Naive thymus-derived CD4-positive, alpha-beta T cell (primary cell): ENCODE measurements at regions not wholly inside any gene's neighbourhood (a gene's known extent, or its start where the extent isn't known, plus 50 kb on each side); places are given as distances from the start of the nearest gene placed in this dataset.
A peak's percentile ranks its signal among the peaks of the same experiment; 100 is the strongest.
"Not testable (repeated sequence)": the region's sequence is repeated elsewhere in the genome, so short reads cannot be mapped to it uniquely, and the experiment has no call there.

Source experiments
- ATAC-seq: fragments of 150-1000 bp; cut with Tn5 transposase; 2 replicates; pipeline ENCODE4 v1.10.0; 2021; ENCODE audit warnings: mild to moderate bottlenecking, moderate library complexity
- CTCF ChIA-PET: fragments of 350-600 bp; sonication (Branson Sonifier 250); formaldehyde crosslinking; loops from one replicate; lab custom pipeline; 2021; ENCODE audit warnings: antibody characterized with exemption; lab: Charles Lee
- POLR2A ChIA-PET: fragments of 350-600 bp; sonication (Branson Sonifier 250); formaldehyde crosslinking; loops from one replicate; lab custom pipeline; 2021; ENCODE audit warnings: antibody characterized with exemption, inconsistent platforms; lab: Charles Lee
- DNase-seq, 9 donors: peaks; one replicate each; pipeline versions ENCODE4 v3.0.0 to v3.0.0-alpha.2; 2020 to 2022; ENCODE audit warnings: mixed read lengths in 1 of 9
- H3K27ac ChIP-seq: one replicate; pipeline ENCODE4 v1.7.0; 2013; ENCODE audit warnings: mild to moderate bottlenecking, low read depth, low read length, moderate library complexity
- H3K27me3 ChIP-seq, 2 donors: one replicate each; pipeline ENCODE4 v1.7.0; 2013; ENCODE audit warnings: low read length in 2 of 2, mild to moderate bottlenecking in 2 of 2, moderate library complexity in 2 of 2; ENCODE audit not compliant: control insufficient read depth in 2 of 2, insufficient read depth in 2 of 2
- H3K36me3 ChIP-seq, 3 experiments: 1 replicate in 2 of 3; 2 replicates in 1 of 3; pipeline ENCODE4 v1.7.0; 2013; ENCODE audit warnings: low read length in 3 of 3, mild to moderate bottlenecking in 3 of 3, moderate library complexity in 1 of 3; ENCODE audit not compliant: insufficient read depth in 3 of 3, control insufficient read depth in 2 of 3
- H3K4me1 ChIP-seq, 2 donors: one replicate each; pipeline ENCODE4 v1.7.0; 2013; ENCODE audit warnings: low read length in 2 of 2, mild to moderate bottlenecking in 2 of 2, moderate library complexity in 1 of 2; ENCODE audit not compliant: control insufficient read depth in 2 of 2, insufficient read depth in 2 of 2
- H3K4me3 ChIP-seq: 2 replicates; pipeline ENCODE4 v1.7.0; 2013; ENCODE audit warnings: mild to moderate bottlenecking, low read length
- H3K9me3 ChIP-seq, 3 experiments: 1 replicate in 2 of 3; 2 replicates in 1 of 3; pipeline ENCODE4 v1.7.0; 2013; ENCODE audit warnings: low read length in 3 of 3; ENCODE audit not compliant: control insufficient read depth in 2 of 3
- H3K27ac Mint-ChIP-seq, 9 donors: one replicate each; pipeline ENCODE4 v1.8.0; 2020 to 2022; ENCODE audit warnings: mixed read lengths in 9 of 9, mild to moderate bottlenecking in 8 of 9, moderate library complexity in 5 of 9, inconsistent platforms in 2 of 9
- H3K27me3 Mint-ChIP-seq, 5 donors: one replicate each; pipeline ENCODE4 v1.8.0; 2021 to 2022; ENCODE audit warnings: mixed read lengths in 5 of 5, mild to moderate bottlenecking in 1 of 5
- H3K36me3 Mint-ChIP-seq, 5 donors: one replicate each; pipeline ENCODE4 v1.8.0; 2020 to 2022; ENCODE audit warnings: mixed read lengths in 5 of 5, mild to moderate bottlenecking in 3 of 5, inconsistent platforms in 1 of 5
- H3K4me1 Mint-ChIP-seq, 7 donors: one replicate each; pipeline ENCODE4 v1.8.0; 2020 to 2022; ENCODE audit warnings: mixed read lengths in 7 of 7, mild to moderate bottlenecking in 3 of 7, inconsistent platforms in 1 of 7
- H3K4me3 Mint-ChIP-seq, 10 donors: one replicate each; pipeline ENCODE4 v1.8.0; 2020 to 2022; ENCODE audit warnings: mild to moderate bottlenecking in 10 of 10, mixed read lengths in 10 of 10, moderate library complexity in 6 of 10, inconsistent platforms in 2 of 10
- H3K9me3 Mint-ChIP-seq, 11 donors: one replicate each; pipeline ENCODE4 v1.8.0; 2020 to 2022; ENCODE audit warnings: mixed read lengths in 11 of 11, mild to moderate bottlenecking in 4 of 11, inconsistent platforms in 1 of 11, moderate library complexity in 1 of 11
- intact Hi-C, 2 donors: fragments of 100-400 bp; cut with micrococcal nuclease; formaldehyde crosslinking; loops; one replicate each; pipeline ENCODE4 v1.15.1; 2023

DNA sequence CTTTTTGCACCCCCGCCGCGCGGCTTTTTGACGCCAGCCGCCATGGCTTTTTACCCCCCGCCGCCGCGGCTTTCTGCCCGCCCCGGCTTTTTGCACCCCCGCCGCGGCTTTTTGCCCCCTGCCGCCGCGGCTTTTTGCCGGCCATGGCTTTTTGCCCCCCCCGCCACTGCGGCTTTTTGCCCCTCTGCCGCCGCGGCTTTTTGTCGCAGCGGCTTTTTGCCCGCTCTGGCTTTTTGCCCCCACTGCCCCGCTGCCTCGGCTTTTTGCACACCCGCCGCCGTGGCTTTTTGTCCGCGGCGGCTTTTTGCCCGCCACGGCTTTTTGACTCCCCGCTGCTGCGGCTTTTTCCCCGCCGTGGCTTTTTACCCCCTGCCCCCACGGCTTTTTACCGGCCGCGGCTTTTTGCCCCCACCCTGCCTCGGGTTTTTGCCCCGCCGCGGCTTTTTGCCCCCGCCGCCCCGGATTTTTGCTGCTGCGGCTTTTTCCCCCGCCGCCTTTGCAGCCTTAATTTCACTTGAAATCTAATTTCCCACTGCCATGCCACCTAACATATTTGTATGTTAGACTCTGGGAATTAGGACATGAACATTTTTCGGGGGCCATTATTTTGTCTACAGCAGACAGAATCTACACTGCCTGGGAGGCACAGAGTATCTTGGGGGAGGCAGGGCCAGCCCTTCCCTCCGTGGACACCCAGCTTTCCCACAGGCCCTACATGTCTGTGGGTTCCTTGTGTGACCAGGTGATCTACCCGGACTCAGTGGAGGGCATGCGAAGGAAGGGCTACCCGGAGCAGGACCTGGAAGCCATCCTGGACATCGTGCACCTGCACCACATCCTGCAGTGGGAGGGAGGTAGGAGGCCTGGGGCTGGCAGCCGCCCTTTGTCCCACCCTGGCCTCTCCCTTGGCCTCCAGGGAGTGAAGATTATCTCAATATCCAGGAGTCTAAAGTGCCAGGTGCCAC, 3031.0 kb upstream of the TEKT4 start:
- H3K27me3 Mint-ChIP-seq: peaks cover 12 to 26% (median 18%) of the 10 kb centered on the region in 5 donors
- no peaks in the 10 kb centered on the region for H3K9me3 ChIP-seq
- peaks cover 0 to 5% (median 0%) of the 10 kb centered on the region in 7 donors for H3K4me1 Mint-ChIP-seq
- H3K4me3 ChIP-seq: no peak overlapping the region
- H3K27ac ChIP-seq: no peak overlapping the region
- ChIA-PET CTCF (no interaction called here), POLR2A (no interaction called here)
- H3K4me1 ChIP-seq: no peaks in the 10 kb centered on the region
- H3K9me3 Mint-ChIP-seq: peaks cover 0 to 8% (median 0%) of the 10 kb centered on the region in 11 donors
- H3K4me3 Mint-ChIP-seq: peak overlapping the region in 2 of 10 donors; percentile 45 to 46
- DNase-seq (no peak), ATAC-seq (no peak)
- no peaks in the 10 kb centered on the region for H3K27me3 ChIP-seq
- H3K27ac Mint-ChIP-seq: no peak overlapping the region
- H3K36me3 Mint-ChIP-seq: no peaks in the 10 kb centered on the region
- H3K36me3 ChIP-seq: no peaks in the 10 kb centered on the region
- intact Hi-C loops: no loop called here

DNA sequence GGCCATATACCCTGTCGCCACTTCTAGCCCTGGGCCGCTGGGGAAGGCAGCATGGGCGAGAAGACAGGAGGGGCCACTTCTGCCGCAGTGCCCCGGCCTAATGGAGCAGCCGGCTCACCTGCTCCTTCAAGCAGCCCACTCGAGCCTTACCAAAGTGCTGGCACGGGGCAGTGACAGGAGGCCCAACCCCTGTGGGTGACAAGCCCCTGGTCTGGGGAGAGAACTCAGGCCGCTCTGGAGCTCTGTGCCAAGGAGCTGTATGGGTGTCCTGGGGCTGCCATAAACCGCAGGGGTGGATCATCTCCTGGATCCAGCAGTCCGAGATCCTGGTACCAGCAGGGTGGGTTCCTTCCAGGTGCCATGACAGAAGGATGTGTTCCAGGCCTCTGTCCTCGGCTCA, 3029.0 kb upstream of the TEKT4 start:
- ATAC-seq, H3K4me1 ChIP-seq, H3K4me3 Mint-ChIP-seq, intact Hi-C loops, H3K36me3 Mint-ChIP-seq, H3K9me3 ChIP-seq, H3K27ac Mint-ChIP-seq, DNase-seq, H3K27me3 ChIP-seq, POLR2A ChIA-PET, H3K4me1 Mint-ChIP-seq, CTCF ChIA-PET, H3K4me3 ChIP-seq, H3K27ac ChIP-seq, H3K36me3 ChIP-seq: not testable (repeated sequence)
- H3K9me3 Mint-ChIP-seq: peaks cover 0 to 15% (median 5%) of the 10 kb centered on the region in 11 donors
- peaks cover 12 to 34% (median 24%) of the 10 kb centered on the region in 5 donors for H3K27me3 Mint-ChIP-seq

DNA sequence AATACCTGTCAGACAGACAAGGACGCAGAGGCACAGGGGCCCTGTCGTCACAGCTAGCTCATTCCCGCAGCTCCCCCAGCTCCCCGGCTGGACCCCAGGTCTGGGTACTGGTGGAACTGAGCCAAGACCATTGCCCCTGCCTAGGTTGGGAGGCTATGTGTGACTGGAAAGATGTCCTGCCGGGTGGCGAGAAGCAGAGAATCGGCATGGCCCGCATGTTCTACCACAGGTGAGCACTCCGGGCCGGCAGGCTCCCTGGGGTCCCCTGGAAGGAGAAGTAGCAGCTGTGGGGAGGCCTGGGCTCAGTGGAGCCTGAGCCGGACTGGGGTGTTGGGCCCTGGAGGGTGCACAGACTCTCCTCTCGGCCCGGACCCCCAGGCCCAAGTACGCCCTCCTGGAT, 3028.3 kb upstream of the TEKT4 start:
- CTCF ChIA-PET, POLR2A ChIA-PET, H3K4me3 Mint-ChIP-seq, H3K4me3 ChIP-seq, H3K27ac ChIP-seq, H3K4me1 Mint-ChIP-seq, intact Hi-C loops, H3K27ac Mint-ChIP-seq, H3K36me3 ChIP-seq, ATAC-seq, H3K27me3 ChIP-seq, DNase-seq, H3K36me3 Mint-ChIP-seq, H3K9me3 ChIP-seq, H3K4me1 ChIP-seq: not testable (repeated sequence)
- Mint-ChIP-seq H3K9me3 (peaks cover 0 to 18% (median 5%) of the 10 kb centered on the region in 11 donors), H3K27me3 (peaks cover 12 to 34% (median 24%) of the 10 kb centered on the region in 5 donors)

DNA sequence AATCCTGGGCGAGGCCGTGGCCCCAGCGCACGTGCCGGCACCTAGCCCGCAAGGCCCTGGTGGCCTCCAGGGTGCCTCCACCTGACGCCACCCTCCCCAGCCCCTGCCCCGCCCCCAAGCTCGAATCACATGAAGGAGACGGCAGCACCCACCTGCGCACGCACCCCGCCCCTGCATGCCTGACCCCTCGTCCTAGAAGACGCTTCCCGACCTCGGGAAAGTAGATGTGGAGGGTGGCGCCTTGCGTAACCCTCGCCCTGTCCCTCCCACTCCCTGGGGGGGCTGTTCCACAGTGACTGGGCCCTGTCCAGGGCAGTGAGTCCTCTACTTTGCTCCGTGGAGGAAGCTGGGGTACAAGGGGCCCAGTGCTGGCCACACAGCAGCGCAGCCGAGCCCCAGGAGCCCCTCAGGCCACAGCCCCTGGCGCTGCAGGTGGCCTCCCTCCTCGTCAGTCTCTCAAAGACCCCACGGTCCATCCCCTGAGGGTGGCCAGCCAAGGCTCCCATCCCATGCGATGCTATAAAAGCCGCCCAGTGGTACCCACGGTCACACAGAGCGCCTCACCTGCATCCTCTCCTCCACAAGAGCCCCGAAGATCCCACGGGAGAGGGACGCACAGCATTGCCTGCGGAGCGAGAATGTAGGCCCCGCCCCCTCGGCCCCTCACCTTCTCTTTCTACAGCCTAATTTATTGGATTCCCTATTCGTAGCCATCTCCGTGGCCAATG, 3027.3 kb upstream of the TEKT4 start:
- DNase-seq, ATAC-seq, H3K27ac ChIP-seq, POLR2A ChIA-PET, H3K4me3 ChIP-seq, intact Hi-C loops, H3K4me1 Mint-ChIP-seq, H3K36me3 Mint-ChIP-seq, H3K9me3 ChIP-seq, H3K27ac Mint-ChIP-seq, CTCF ChIA-PET, H3K4me3 Mint-ChIP-seq, H3K27me3 ChIP-seq, H3K36me3 ChIP-seq, H3K4me1 ChIP-seq: not testable (repeated sequence)
- Mint-ChIP-seq H3K27me3 (peaks cover 12 to 34% (median 24%) of the 10 kb centered on the region in 5 donors), H3K9me3 (peaks cover 0 to 18% (median 5%) of the 10 kb centered on the region in 11 donors)

DNA sequence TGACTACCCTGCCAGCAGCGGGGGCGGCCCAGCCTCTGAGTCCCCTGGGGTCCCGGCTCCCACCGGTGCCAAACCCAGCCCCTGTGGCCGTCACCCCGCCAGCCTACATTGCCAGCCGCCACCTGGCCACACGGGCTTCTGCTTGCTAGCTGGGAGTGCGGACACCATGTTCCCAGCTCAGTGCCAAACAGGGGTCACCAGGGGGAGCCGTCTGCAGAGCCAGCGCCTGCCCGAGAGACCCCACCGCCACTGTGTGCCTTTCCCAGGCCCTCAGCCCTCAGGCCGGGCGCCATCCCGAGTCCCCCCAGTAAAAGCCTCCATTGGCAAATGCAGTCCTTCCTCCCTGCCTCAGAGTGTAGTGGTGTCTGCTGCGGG, 3026.8 kb upstream of the TEKT4 start:
- CTCF ChIA-PET, DNase-seq, ATAC-seq, H3K4me1 Mint-ChIP-seq, H3K4me3 Mint-ChIP-seq, intact Hi-C loops, H3K4me1 ChIP-seq, H3K36me3 ChIP-seq, POLR2A ChIA-PET, H3K9me3 ChIP-seq, H3K27ac ChIP-seq, H3K27me3 ChIP-seq, H3K27ac Mint-ChIP-seq, H3K4me3 ChIP-seq, H3K36me3 Mint-ChIP-seq: not testable (repeated sequence)
- peaks cover 0 to 23% (median 8%) of the 10 kb centered on the region in 11 donors for H3K9me3 Mint-ChIP-seq
- peaks cover 12 to 34% (median 24%) of the 10 kb centered on the region in 5 donors for H3K27me3 Mint-ChIP-seq

DNA sequence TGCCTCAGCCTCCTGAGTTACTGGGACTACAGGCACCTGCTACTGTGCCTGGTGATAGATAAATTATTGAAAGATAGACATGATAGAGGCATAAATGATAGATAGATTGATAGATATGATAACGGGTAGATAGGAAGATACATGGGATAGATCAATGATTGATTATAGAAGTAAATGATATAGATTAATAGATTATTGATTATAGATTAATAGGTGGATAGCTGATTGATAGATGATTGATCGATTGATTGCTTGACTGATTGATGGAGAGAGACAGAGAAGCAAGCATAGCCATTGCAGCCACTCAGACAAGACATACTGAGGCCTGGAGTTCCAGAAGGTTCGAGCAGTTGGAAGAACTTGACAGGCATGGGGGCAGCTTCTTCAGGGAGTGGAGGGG, 3024.8 kb upstream of the TEKT4 start:
- CTCF ChIA-PET, H3K4me3 ChIP-seq, H3K27ac ChIP-seq, DNase-seq, ATAC-seq, H3K9me3 ChIP-seq, POLR2A ChIA-PET, H3K27ac Mint-ChIP-seq, H3K4me1 Mint-ChIP-seq, H3K36me3 ChIP-seq, H3K36me3 Mint-ChIP-seq, H3K4me1 ChIP-seq, H3K27me3 ChIP-seq, intact Hi-C loops, H3K4me3 Mint-ChIP-seq: not testable (repeated sequence)
- H3K9me3 Mint-ChIP-seq: peaks cover 0 to 26% (median 11%) of the 10 kb centered on the region in 11 donors
- peaks cover 3 to 24% (median 14%) of the 10 kb centered on the region in 5 donors for H3K27me3 Mint-ChIP-seq
